ENCODE measurements at regions not wholly inside any gene's neighbourhood (a gene's known extent, or its start where the extent isn't known, plus 50 kb on each side); places are given as distances from the start of the nearest gene placed in this dataset.

DNA sequence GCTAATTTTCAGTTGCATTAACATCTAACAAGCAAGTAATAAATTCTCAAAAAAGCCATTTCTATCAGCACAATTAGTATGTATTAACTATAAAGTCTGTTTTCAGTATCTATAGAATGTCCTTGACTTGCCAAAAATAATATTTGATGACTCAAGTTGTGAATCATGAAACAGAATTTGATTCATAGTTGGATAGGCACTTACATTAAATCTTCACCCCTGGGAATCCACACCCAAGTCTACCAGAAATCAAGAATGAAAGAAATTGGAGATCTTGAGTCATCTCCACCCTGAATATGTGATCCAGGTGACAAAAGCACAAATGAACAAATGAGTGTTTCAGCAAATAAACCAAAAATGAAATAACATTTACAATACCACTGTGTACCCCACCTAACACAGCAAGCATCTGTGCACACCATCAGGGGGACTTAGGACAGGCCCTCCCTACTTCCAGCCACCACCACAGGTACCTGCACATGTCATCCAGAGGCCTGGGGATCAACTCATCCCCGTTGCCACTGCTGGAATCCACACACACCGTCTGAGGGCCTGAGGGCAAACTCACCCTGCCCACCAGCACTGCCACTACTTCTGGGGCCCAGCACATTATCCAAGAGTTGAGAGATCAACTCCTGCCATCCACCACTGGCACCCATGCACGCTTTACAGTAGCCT is 160.1 kb downstream of the MTERF1 start:
- no peak for TF ChIP-seq RAD21 (IDR thresholded peaks at IDR 0.05; ENCODE audit: low read depth)
- TF ChIP-seq, protein P1, sequence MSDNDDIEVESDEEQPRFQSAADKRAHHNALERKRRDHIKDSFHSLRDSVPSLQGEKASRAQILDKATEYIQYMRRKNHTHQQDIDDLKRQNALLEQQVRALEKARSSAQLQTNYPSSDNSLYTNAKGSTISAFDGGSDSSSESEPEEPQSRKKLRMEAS (IDR thresholded peaks at IDR 0.05), result no peak
- TF ChIP-seq, protein P2, sequence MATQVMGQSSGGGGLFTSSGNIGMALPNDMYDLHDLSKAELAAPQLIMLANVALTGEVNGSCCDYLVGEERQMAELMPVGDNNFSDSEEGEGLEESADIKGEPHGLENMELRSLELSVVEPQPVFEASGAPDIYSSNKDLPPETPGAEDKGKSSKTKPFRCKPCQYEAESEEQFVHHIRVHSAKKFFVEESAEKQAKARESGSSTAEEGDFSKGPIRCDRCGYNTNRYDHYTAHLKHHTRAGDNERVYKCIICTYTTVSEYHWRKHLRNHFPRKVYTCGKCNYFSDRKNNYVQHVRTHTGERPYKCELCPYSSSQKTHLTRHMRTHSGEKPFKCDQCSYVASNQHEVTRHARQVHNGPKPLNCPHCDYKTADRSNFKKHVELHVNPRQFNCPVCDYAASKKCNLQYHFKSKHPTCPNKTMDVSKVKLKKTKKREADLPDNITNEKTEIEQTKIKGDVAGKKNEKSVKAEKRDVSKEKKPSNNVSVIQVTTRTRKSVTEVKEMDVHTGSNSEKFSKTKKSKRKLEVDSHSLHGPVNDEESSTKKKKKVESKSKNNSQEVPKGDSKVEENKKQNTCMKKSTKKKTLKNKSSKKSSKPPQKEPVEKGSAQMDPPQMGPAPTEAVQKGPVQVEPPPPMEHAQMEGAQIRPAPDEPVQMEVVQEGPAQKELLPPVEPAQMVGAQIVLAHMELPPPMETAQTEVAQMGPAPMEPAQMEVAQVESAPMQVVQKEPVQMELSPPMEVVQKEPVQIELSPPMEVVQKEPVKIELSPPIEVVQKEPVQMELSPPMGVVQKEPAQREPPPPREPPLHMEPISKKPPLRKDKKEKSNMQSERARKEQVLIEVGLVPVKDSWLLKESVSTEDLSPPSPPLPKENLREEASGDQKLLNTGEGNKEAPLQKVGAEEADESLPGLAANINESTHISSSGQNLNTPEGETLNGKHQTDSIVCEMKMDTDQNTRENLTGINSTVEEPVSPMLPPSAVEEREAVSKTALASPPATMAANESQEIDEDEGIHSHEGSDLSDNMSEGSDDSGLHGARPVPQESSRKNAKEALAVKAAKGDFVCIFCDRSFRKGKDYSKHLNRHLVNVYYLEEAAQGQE (IDR thresholded peaks at IDR 0.05; ENCODE audit: low read depth), result no peak
- TF ChIP-seq, protein P3, sequence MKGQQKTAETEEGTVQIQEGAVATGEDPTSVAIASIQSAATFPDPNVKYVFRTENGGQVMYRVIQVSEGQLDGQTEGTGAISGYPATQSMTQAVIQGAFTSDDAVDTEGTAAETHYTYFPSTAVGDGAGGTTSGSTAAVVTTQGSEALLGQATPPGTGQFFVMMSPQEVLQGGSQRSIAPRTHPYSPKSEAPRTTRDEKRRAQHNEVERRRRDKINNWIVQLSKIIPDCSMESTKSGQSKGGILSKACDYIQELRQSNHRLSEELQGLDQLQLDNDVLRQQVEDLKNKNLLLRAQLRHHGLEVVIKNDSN (IDR thresholded peaks at IDR 0.05), result no peak
- no peak for TF ChIP-seq CEBPB (IDR thresholded peaks at IDR 0.05)
- no peak for TF ChIP-seq EP300 (IDR thresholded peaks at IDR 0.05; ENCODE audit: borderline replicate concordance)
- TF ChIP-seq YY1 (IDR thresholded peaks at IDR 0.05; ENCODE audit: low read depth), result no peak
- TF ChIP-seq EGR1 (IDR thresholded peaks at IDR 0.05), result no peak
- no peak for TF ChIP-seq NFIC (IDR thresholded peaks at IDR 0.05)
- TF ChIP-seq TAF1 (IDR thresholded peaks at IDR 0.05; ENCODE audit: low read depth), result no peak
- no peak for TF ChIP-seq ZBTB7A (IDR thresholded peaks at IDR 0.05; ENCODE audit: low read depth)
- no peak for TF ChIP-seq FOXM1 (IDR thresholded peaks at IDR 0.05; ENCODE audit: borderline replicate concordance, low read depth)
- no peak for TF ChIP-seq TCF12 (IDR thresholded peaks at IDR 0.05; ENCODE audit: low read depth)
- no peak for TF ChIP-seq TEAD4 (IDR thresholded peaks at IDR 0.05)
- no peak for TF ChIP-seq CREB1 (IDR thresholded peaks at IDR 0.05; ENCODE audit: low read depth)

DNA sequence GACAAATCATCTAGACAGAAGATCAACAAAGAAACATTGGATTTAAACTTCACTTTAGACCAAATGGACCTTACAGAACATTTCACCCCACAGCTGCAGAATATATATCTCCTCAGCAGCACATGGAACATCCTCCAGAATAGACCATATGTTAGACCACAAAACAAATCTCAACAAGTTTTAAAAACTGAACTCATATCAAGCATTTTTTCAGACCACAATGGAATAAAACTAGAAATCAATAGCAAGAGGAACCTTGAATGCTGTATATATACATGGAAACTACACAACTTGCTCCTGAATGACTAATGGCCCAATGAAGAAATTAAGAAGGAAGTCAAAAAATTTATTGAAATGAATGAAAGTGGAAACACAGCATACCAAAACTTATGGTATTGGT is 157.7 kb downstream of the MTERF1 start:
- no peak for TF ChIP-seq EGR1 (IDR thresholded peaks at IDR 0.05)
- no peak for TF ChIP-seq RAD21 (IDR thresholded peaks at IDR 0.05; ENCODE audit: low read depth)
- TF ChIP-seq EP300 (IDR thresholded peaks at IDR 0.05; ENCODE audit: borderline replicate concordance), result no peak
- no peak for TF ChIP-seq CEBPB (IDR thresholded peaks at IDR 0.05)
- no peak for TF ChIP-seq ZBTB7A (IDR thresholded peaks at IDR 0.05; ENCODE audit: low read depth)
- TF ChIP-seq TEAD4 (IDR thresholded peaks at IDR 0.05), result no peak
- TF ChIP-seq NFIC (IDR thresholded peaks at IDR 0.05), result no peak
- no peak for TF ChIP-seq FOXM1 (IDR thresholded peaks at IDR 0.05; ENCODE audit: borderline replicate concordance, low read depth)
- TF ChIP-seq, protein P1 (IDR thresholded peaks at IDR 0.05), result no peak
- TF ChIP-seq, protein P2 (IDR thresholded peaks at IDR 0.05; ENCODE audit: low read depth), result no peak
- TF ChIP-seq, protein P3 (IDR thresholded peaks at IDR 0.05), result no peak
- TF ChIP-seq TAF1 (IDR thresholded peaks at IDR 0.05; ENCODE audit: low read depth), result no peak
- no peak for TF ChIP-seq YY1 (IDR thresholded peaks at IDR 0.05; ENCODE audit: low read depth)
- TF ChIP-seq TCF12 (IDR thresholded peaks at IDR 0.05; ENCODE audit: low read depth), result no peak
- TF ChIP-seq CREB1 (IDR thresholded peaks at IDR 0.05; ENCODE audit: low read depth), result no peak

DNA sequence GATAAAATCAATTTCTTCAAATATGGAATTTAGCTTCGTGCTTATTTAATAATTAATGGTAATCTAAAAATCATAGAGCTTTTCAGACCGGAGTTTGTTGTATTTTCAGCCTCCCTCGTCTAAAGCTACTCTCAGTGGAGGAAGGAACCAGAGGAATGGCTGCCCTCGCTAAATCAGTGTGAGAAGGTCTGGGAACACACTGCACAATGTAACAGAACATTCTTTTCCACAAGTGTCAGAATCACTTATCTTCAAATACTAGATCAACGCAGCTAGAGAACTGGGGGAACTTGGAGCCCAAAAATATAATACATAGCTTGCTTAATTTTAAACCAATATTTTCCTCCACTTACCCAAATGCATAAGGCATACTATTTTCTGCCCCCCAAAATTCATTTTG is 148.5 kb downstream of the MTERF1 start:
- TF ChIP-seq NFIC (IDR thresholded peaks at IDR 0.05) (no peak), ZBTB7A (IDR thresholded peaks at IDR 0.05; ENCODE audit: low read depth) (no peak)
- TF ChIP-seq, protein P1 (IDR thresholded peaks at IDR 0.05), result no peak

DNA sequence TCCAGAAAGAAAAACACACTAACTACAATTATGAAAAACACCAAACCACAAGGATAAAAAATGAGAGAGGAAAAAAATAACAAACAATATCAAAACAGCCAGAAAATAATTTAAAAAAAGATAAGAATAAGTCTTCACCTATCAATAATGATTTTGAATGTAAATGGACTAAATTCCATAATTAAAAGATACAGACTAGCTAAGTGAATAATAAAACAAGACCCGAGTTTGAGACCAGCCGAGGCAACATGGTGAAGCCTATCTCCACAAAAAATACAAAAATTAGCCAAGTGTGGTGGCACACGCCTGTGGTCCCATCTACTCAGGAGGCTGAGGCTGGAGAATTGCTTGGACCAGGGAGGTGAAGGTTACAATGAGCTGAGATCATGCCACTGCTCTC is 131.1 kb downstream of the MTERF1 start:
- no peak for TF ChIP-seq YY1 (IDR thresholded peaks at IDR 0.05; ENCODE audit: low read depth)
- no peak for TF ChIP-seq FOXM1 (IDR thresholded peaks at IDR 0.05; ENCODE audit: borderline replicate concordance, low read depth)
- no peak for TF ChIP-seq TAF1 (IDR thresholded peaks at IDR 0.05; ENCODE audit: low read depth)
- no peak for TF ChIP-seq CREB1 (IDR thresholded peaks at IDR 0.05; ENCODE audit: low read depth)

DNA sequence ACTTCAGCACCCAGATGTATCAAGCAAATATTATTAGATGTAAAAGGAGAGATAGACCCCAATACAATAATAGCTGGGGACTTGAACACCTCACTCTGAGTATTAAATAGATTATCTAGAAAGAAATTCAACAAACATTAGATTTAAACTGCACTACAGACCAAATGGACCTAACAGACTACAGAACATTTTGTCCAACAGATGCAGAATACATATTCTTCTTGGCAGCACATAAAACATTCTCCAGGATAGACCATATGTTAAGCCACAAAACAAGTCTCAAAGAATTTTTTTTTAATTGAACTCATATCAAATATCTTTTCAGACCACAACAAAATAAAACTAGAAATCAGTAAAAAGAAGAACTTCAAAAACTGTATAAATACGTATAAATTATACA is 130.4 kb downstream of the MTERF1 start:
- TF ChIP-seq TAF1 (IDR thresholded peaks at IDR 0.05; ENCODE audit: low read depth), result no peak
- TF ChIP-seq NFIC (IDR thresholded peaks at IDR 0.05), result no peak
- no peak for TF ChIP-seq TCF12 (IDR thresholded peaks at IDR 0.05; ENCODE audit: low read depth)
- TF ChIP-seq TEAD4 (IDR thresholded peaks at IDR 0.05), result no peak
- no peak for TF ChIP-seq CREB1 (IDR thresholded peaks at IDR 0.05; ENCODE audit: low read depth)
- no peak for TF ChIP-seq YY1 (IDR thresholded peaks at IDR 0.05; ENCODE audit: low read depth)
- no peak for TF ChIP-seq CEBPB (IDR thresholded peaks at IDR 0.05)
- TF ChIP-seq RAD21 (IDR thresholded peaks at IDR 0.05; ENCODE audit: low read depth), result no peak
- TF ChIP-seq EP300 (IDR thresholded peaks at IDR 0.05; ENCODE audit: borderline replicate concordance), result no peak
- no peak for TF ChIP-seq EGR1 (IDR thresholded peaks at IDR 0.05)
- TF ChIP-seq, protein P1 (IDR thresholded peaks at IDR 0.05), result no peak

Measured in Ishikawa (cell line).